Muscle of leg (tissue), 3 donors: ENCODE measurements at regions not wholly inside any gene's neighbourhood (a gene's known extent, or its start where the extent isn't known, plus 50 kb on each side); places are given as distances from the start of the nearest gene placed in this dataset.

Experiments used
- DNase-seq: peaks from one replicate; pipeline ENCODE4 v3.0.0; 2013
- H3K27ac ChIP-seq: one replicate; pipeline ENCODE4 v1.5.1; 2013; ENCODE audit warnings: mild to moderate bottlenecking, low read length, control low read depth
- H3K27me3 ChIP-seq: one replicate; pipeline ENCODE4 v1.6.1; 2013; ENCODE audit warnings: low read length; ENCODE audit not compliant: control insufficient read depth, insufficient read depth
- H3K36me3 ChIP-seq: one replicate; pipeline ENCODE4 v1.6.1; 2013; ENCODE audit warnings: low read length; ENCODE audit not compliant: control insufficient read depth, insufficient read depth
- H3K4me1 ChIP-seq: one replicate; pipeline ENCODE4 v1.6.1; 2013; ENCODE audit warnings: low read length; ENCODE audit not compliant: control insufficient read depth, insufficient read depth
- H3K4me3 ChIP-seq: one replicate; pipeline ENCODE4 v1.5.1; 2013; ENCODE audit warnings: low read length, control low read depth
- H3K9me3 ChIP-seq: replicated peaks from 2 replicates; pipeline ENCODE4 v1.6.1; 2013; ENCODE audit warnings: low read depth, low read length; ENCODE audit not compliant: control insufficient read depth
- WGBS: methylation state at CpG from one replicate; pipeline ENCODE4 v1.1.5; 2013; ENCODE audit warnings: missing lambda C conversion rate; ENCODE audit not compliant: insufficient coverage; 5-methylcytosine and 5-hydroxymethylcytosine counted together

DNA sequence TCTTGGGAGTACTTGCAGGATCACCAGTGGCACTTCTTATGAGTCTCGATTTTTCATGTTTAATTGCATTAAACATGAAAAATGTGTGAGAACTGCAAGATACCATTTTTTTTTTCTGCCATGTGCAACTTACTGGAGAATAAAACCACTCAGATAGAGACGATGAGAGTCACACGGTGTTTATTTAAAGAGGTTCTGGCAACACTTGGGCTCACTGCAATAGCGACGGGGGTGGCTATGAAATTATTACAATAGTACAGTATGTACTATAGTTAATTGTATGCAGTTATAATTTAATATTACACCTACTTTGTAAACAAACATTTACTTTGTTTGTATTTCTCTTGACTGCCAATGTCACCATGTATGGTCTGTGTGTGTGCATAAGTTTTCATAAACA, 479.8 kb downstream of the NUP35 start:
- H3K36me3 ChIP-seq = no peaks in the 10 kb centered on the region
- H3K9me3 ChIP-seq = no peaks in the 10 kb centered on the region
- WGBS = no CpG with 5 or more reads among the region's 5 CpGs

DNA sequence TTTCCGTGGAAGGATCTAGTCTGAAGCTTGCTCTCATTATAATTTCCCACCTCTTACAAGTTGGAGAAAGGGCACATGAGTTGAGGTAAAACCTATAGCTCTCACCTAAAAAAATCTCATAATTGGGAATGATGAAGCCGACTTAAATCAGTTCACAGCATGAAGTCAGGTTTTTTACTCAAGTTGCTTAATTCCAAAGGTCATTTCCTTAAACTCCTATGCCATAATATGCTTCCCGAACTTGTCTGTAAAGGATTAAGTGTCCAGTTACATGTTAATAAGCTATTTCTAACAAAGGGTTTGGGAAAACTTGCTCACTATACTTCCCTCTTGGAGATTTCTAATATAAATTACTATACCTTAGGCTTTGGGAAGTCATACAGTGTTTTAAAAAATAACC, 481.2 kb downstream of the NUP35 start:
- WGBS = no CpG with 5 or more reads among the region's 3 CpGs

More for the DNA sequence above, 479.8 kb downstream of the NUP35 start:
- no peaks in the 10 kb centered on the region for H3K4me1 ChIP-seq
- DNase-seq = no peak
- H3K27ac ChIP-seq = no peak overlapping the region
- no peak overlapping the region for H3K4me3 ChIP-seq
- H3K27me3 ChIP-seq = no peaks in the 10 kb centered on the region

DNA sequence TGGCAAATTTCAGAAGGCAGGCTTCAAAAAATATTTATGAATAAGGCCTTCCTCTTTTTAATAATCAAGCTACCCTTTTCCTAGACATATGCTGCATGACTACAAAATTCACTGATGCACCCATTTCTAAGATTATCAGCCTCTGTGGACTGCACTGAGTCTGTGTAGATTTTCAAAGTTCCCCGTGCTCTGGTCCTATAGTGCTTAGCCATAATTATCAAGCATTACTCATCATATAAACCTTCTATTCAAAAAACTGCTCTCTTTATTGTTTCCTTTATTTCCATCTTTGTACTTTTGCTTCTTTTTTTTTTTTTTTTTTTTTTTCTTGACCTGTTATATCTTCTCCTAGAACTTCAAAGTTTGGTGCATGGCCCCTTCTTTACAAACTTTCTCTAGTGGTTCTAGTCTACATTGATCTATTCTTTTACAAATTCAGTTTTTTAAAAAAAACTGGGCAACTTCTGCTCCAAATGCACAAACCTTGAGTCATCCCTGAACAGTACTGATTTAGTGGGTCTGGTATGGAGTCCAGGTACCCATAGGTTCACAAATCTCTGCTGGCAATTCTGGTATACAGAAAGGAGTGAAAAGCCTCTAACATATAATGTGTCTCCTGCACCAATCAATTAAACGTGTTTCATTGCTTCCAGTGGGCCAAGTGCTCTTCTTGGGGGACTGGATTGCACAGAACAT, 481.9 kb downstream of the NUP35 start:
- WGBS = 63% methylated on average over 1 of the region's 2 CpGs
- no peak for DNase-seq
- H3K27me3 ChIP-seq = no peaks in the 10 kb centered on the region

More for the DNA sequence above, 481.2 kb downstream of the NUP35 start:
- no peaks in the 10 kb centered on the region for H3K27me3 ChIP-seq
- H3K4me3 ChIP-seq = no peak overlapping the region
- no peaks in the 10 kb centered on the region for H3K9me3 ChIP-seq
- DNase-seq = no peak
- no peaks in the 10 kb centered on the region for H3K36me3 ChIP-seq
- H3K27ac ChIP-seq = no peak overlapping the region
- no peaks in the 10 kb centered on the region for H3K4me1 ChIP-seq

DNA sequence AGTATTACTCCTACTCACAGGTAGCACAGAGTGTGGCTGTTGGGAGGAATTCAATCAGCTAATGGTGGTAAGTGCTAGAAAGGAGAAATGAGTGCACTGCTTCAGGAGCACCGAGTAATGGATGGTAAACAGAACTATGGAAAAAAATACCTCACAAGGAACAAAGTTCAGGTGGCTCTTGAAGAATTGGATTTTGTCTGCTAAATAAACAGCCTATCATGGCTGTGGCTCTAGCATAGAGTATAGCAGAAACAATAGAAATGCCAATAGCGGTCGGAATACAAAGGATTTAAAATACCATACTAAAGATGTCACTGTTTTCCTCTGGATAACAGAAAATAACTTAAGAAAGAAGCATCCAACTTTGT, 482.5 kb downstream of the NUP35 start:
- Histone ChIP-seq H3K4me3 (no peak overlapping the region), H3K4me1 (no peaks in the 10 kb centered on the region), H3K27me3 (no peaks in the 10 kb centered on the region), H3K27ac (no peak overlapping the region), H3K36me3 (no peaks in the 10 kb centered on the region), H3K9me3 (no peaks in the 10 kb centered on the region)
- DNase-seq = no peak
- WGBS = no CpG with 5 or more reads among the region's 3 CpGs

More for the DNA sequence above, 481.9 kb downstream of the NUP35 start:
- Histone ChIP-seq H3K9me3 (no peaks in the 10 kb centered on the region), H3K4me1 (no peaks in the 10 kb centered on the region), H3K4me3 (no peak overlapping the region), H3K36me3 (no peaks in the 10 kb centered on the region), H3K27ac (no peak overlapping the region)

DNA sequence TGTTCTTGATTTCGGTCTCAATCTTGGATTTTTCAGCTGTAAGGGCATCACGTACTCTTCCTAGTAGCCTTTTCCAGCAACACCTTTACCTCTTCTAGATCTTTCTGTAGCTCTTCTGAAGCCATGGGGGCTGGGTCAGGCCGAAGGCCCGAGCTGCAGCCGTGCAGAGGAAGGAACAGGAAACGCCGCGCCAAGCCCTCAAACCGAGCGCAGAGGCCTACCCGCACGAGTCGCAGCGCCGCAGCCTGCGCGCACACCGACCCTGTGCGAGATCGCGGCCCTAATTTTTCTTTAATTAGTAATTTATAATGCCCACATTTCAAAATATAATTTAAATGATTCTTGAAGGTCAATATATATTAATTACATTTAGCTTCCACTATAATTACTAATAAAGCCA, 483.8 kb downstream of the NUP35 start:
- H3K9me3 ChIP-seq = no peaks in the 10 kb centered on the region
- H3K36me3 ChIP-seq = no peaks in the 10 kb centered on the region
- no peaks in the 10 kb centered on the region for H3K27me3 ChIP-seq
- 96% methylated on average over 2 of the region's 21 CpGs for WGBS
- no peak overlapping the region for H3K27ac ChIP-seq
- no peaks in the 10 kb centered on the region for H3K4me1 ChIP-seq
- no peak overlapping the region for H3K4me3 ChIP-seq
- no peak for DNase-seq

DNA sequence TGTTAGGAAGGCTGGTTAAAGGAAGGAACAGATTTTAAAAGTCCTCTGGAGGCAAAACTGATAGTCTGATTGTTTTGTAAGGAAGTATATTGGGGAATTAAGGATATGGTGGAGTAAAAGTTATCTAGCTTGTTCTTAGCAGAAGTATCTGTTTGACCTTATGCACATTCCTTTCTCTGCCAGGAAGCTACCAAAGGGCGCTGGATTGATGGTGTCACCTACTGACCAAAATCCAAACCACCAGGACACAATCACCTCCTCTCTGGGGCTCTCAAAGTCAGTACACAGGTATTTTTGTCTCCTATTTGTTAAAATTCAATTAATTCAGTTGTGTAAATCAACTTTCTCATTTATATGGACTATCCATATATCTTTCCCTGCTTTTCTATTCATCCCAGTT, 484.5 kb downstream of the NUP35 start:
- WGBS = no CpG with 5 or more reads among the region's 1 CpG
- no peak for DNase-seq

DNA sequence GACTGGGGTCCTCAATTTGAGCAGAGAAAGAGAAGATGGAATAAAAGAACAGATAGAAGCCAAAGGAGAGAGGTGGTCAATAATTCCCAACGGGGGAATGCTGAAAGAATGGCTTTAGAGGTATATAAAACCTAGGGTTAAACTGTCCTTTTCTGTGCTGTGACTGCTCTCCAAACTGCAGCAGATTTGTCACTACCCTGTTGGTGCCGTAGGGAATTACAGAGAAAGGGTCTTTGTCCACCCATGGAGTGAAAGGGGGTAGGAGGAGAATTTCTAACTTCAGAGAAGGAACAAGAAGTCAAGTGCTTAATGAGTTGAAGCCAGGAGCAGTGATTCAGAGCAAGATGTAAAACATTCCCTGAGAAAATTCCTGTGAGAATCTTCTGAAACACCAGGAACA, 486.5 kb downstream of the NUP35 start:
- Histone ChIP-seq H3K9me3 (no peaks in the 10 kb centered on the region), H3K4me3 (no peak overlapping the region), H3K36me3 (no peaks in the 10 kb centered on the region), H3K27me3 (no peaks in the 10 kb centered on the region), H3K4me1 (no peaks in the 10 kb centered on the region), H3K27ac (no peak overlapping the region)
- WGBS = 60% methylated on average over 1 of the region's 2 CpGs
- DNase-seq = no peak

More for the DNA sequence above, 484.5 kb downstream of the NUP35 start:
- H3K4me3 ChIP-seq = no peak overlapping the region
- H3K36me3 ChIP-seq = no peaks in the 10 kb centered on the region
- no peaks in the 10 kb centered on the region for H3K9me3 ChIP-seq
- H3K27ac ChIP-seq = no peak overlapping the region
- no peaks in the 10 kb centered on the region for H3K4me1 ChIP-seq
- no peaks in the 10 kb centered on the region for H3K27me3 ChIP-seq

DNA sequence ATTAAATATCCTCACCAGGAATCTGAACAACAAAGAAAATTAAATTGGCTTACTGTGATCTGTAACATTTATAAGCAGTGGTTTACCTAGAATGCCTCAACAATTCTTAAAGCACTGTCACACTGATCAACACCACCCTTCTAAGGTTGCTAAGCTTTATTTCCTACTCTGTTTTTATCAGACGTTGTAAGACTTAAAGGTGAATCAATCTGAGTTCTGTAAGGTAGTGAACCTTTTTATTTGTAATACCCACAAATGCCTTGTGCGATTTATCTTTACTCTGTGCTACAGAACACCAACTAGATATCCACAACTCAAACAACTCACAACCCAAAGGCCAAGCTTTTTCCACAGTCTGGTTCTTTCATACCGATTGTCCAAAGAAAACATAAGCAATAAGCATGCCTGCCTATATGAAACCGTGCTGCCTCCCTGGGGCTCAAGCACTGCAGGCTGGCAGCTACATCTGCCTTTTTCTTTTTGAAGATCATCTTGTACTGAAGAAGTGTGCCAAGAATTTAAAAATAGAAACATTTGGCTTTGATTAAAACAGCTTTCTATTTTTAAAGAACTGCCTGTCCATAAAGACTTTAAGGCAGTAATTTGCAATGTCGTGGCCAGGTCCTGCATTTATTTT, 490.7 kb downstream of the NUP35 start:
- Histone ChIP-seq H3K9me3 (peaks cover 2% of the 10 kb centered on the region), H3K4me3 (no peak overlapping the region), H3K4me1 (no peaks in the 10 kb centered on the region), H3K27me3 (no peaks in the 10 kb centered on the region), H3K36me3 (no peaks in the 10 kb centered on the region), H3K27ac (peak overlapping the region; percentile 7)
- 0% methylated on average over 1 of the region's 5 CpGs for WGBS
- DNase-seq = peak; percentile 73

DNA sequence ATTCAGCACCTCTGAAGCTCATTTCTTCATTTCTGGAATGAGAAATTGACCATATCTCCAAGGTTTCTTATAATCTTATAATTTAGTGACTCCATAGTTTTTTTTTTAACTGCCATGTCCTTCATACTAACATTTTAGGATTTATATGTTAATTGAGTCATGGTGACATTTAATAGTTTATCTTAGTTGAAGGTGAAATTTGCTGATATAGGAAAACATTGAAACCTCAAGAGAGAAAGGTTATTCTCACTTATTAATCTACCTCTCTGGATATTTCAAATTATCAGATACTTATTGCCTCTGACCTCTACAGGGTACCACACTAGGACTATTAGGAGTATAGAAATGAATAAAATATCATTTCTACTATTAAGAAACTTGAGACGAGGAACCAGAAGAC, 499.0 kb downstream of the NUP35 start:
- H3K27me3 ChIP-seq = no peaks in the 10 kb centered on the region
- H3K4me1 ChIP-seq = no peaks in the 10 kb centered on the region
- WGBS = no CpG with 5 or more reads among the region's 1 CpG
- no peak overlapping the region for H3K4me3 ChIP-seq
- peaks cover 2% of the 10 kb centered on the region for H3K9me3 ChIP-seq
- no peak overlapping the region for H3K27ac ChIP-seq
- DNase-seq = no peak
- no peaks in the 10 kb centered on the region for H3K36me3 ChIP-seq

DNA sequence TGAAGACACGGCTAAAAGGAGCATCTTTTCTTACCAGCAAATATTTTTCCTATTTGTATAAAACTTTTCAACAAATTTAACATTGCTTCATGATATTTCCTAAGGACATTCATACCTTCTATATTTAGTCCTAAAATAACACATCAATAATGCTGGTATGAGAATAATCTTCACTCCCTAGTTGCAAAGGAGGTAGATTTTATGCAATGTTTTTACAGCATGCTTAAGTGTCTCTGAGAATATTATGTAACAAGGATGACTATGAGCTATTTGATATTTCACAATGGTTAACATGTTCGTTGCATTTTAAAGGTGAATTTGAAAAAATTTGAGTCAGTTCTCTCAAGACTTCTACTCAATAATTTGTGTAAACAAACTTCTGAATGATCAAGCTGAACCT, 506.7 kb downstream of the NUP35 start:
- H3K27ac ChIP-seq = no peak overlapping the region
- no CpG with 5 or more reads among the region's 2 CpGs for whole genome bisulfite sequencing

More for the DNA sequence above, 506.7 kb downstream of the NUP35 start:
- Histone ChIP-seq H3K36me3 (no peaks in the 10 kb centered on the region), H3K4me3 (no peak overlapping the region), H3K4me1 (no peaks in the 10 kb centered on the region), H3K27me3 (no peaks in the 10 kb centered on the region), H3K9me3 (no peaks in the 10 kb centered on the region)
- no peak for DNase-seq
